GM10248 (cell line): ENCODE measurements at regions not wholly inside any gene's neighbourhood (a gene's known extent, or its start where the extent isn't known, plus 50 kb on each side); places are given as distances from the start of the nearest gene placed in this dataset.

Experiments used
- CTCF ChIA-PET: fragments of 300-600 bp; sonication (Branson Sonifier 250); formaldehyde crosslinking; extraction: SDS; loops from one replicate; lab custom pipeline; 2021; ENCODE audit warnings: antibody characterized with exemption; lab: Yijun Ruan, JAX
- POLR2A ChIA-PET: fragments of 350-650 bp; sonication (Branson Sonifier 250); formaldehyde crosslinking; extraction: SDS; loops from one replicate; lab custom pipeline; 2020; ENCODE audit warnings: antibody characterized with exemption; lab: Yijun Ruan, JAX
- DNase-seq: peaks from one replicate; pipeline ENCODE4 v3.0.0; 2012; ENCODE audit errors: extremely low spot score
- CTCF ChIP-seq: IDR thresholded peaks from 2 replicates; pipeline ENCODE4 v1.5.1; 2012; ENCODE audit warnings: mild to moderate bottlenecking, low read depth; ENCODE audit errors: extremely low read depth, missing control alignments, control extremely low read depth

GRCh38 chr1:5393603-5394002 lies 598.6 kb downstream of the NPHP4 start:
- TF ChIP-seq CTCF = no peak
- DNase-seq = no peak
- POLR2A ChIA-PET = no interaction called here
- CTCF ChIA-PET = no interaction called here

- TF ChIP-seq CTCF = no peak
- POLR2A ChIA-PET = no interaction called here
- no peak for DNase-seq
- CTCF ChIA-PET = no interaction called here
These were observed 599.1 kb downstream of the NPHP4 start for GRCh38 chr1:5393146-5393545.

GRCh38 chr1:5391725-5392124 lies 600.5 kb downstream of the NPHP4 start:
- no peak for TF ChIP-seq CTCF
- ChIA-PET CTCF (no interaction called here), POLR2A (no interaction called here)
- no peak for DNase-seq

- DNase-seq = no peak
- ChIA-PET POLR2A (no interaction called here), CTCF (no interaction called here)
These were observed 601.7 kb downstream of the NPHP4 start for GRCh38 chr1:5390504-5390903.

GRCh38 chr1:5389101-5389885 lies 602.9 kb downstream of the NPHP4 start:
- ChIA-PET POLR2A (no interaction called here), CTCF (no interaction called here)
- no peak for DNase-seq
- no peak for TF ChIP-seq CTCF

More at GRCh38 chr1:5390504-5390903, 601.7 kb downstream of the NPHP4 start:
- no peak for TF ChIP-seq CTCF

GRCh38 chr1:5388622-5389021 lies 603.6 kb downstream of the NPHP4 start:
- ChIA-PET CTCF (no interaction called here), POLR2A (no interaction called here)
- no peak for DNase-seq
- no peak for TF ChIP-seq CTCF
